Neural crest cell (in vitro differentiated cells): ENCODE measurements at regions not wholly inside any gene's neighbourhood (a gene's known extent, or its start where the extent isn't known, plus 50 kb on each side); places are given as distances from the start of the nearest gene placed in this dataset.

Source experiments
- DNase-seq: peaks from one replicate; pipeline ENCODE4 v3.0.0; 2021; ENCODE audit warnings: low read depth, mixed read lengths, low spot score
- H3K27ac Mint-ChIP-seq: one replicate; pipeline ENCODE4 v1.8.0; 2021; ENCODE audit warnings: mild to moderate bottlenecking, mixed read lengths; ENCODE audit not compliant: unreplicated experiment
- H3K27me3 Mint-ChIP-seq: 2 replicates; pipeline ENCODE4 v1.8.0; 2021; ENCODE audit warnings: low read depth, mild to moderate bottlenecking, mixed read lengths
- H3K36me3 Mint-ChIP-seq: 2 replicates; pipeline ENCODE4 v1.8.0; 2021; ENCODE audit warnings: low read depth, mild to moderate bottlenecking, mixed read lengths
- H3K4me1 Mint-ChIP-seq: 2 replicates; pipeline ENCODE4 v1.8.0; 2021; ENCODE audit warnings: mixed read lengths
- H3K4me3 Mint-ChIP-seq: one replicate; pipeline ENCODE4 v1.8.0; 2021; ENCODE audit warnings: mild to moderate bottlenecking, mixed read lengths
- H3K9me3 Mint-ChIP-seq: 2 replicates; pipeline ENCODE4 v1.8.0; 2021; ENCODE audit warnings: mixed read lengths
- TF ChIP-seq, protein P1 (sequence below): fragments of 200-600 bp; sonication (generic); conservative IDR thresholded peaks from 2 replicates; pipeline ENCODE4 v1.5.0; 2021; ENCODE audit warnings: antibody characterized with exemption, mild to moderate bottlenecking

GRCh38 chr1:30376054-30376697, 347.2 kb downstream of the MATN1 start:
- Mint-ChIP-seq H3K4me1 (peaks cover 19% of the 10 kb centered on the region), H3K4me3 (no peak overlapping the region), H3K36me3 (no peaks in the 10 kb centered on the region), H3K27me3 (peaks cover 7% of the 10 kb centered on the region), H3K9me3 (no peaks in the 10 kb centered on the region), H3K27ac (no peak overlapping the region)
- TF ChIP-seq, protein P1, sequence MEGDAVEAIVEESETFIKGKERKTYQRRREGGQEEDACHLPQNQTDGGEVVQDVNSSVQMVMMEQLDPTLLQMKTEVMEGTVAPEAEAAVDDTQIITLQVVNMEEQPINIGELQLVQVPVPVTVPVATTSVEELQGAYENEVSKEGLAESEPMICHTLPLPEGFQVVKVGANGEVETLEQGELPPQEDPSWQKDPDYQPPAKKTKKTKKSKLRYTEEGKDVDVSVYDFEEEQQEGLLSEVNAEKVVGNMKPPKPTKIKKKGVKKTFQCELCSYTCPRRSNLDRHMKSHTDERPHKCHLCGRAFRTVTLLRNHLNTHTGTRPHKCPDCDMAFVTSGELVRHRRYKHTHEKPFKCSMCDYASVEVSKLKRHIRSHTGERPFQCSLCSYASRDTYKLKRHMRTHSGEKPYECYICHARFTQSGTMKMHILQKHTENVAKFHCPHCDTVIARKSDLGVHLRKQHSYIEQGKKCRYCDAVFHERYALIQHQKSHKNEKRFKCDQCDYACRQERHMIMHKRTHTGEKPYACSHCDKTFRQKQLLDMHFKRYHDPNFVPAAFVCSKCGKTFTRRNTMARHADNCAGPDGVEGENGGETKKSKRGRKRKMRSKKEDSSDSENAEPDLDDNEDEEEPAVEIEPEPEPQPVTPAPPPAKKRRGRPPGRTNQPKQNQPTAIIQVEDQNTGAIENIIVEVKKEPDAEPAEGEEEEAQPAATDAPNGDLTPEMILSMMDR, result no peak
- no peak for DNase-seq

DNA sequence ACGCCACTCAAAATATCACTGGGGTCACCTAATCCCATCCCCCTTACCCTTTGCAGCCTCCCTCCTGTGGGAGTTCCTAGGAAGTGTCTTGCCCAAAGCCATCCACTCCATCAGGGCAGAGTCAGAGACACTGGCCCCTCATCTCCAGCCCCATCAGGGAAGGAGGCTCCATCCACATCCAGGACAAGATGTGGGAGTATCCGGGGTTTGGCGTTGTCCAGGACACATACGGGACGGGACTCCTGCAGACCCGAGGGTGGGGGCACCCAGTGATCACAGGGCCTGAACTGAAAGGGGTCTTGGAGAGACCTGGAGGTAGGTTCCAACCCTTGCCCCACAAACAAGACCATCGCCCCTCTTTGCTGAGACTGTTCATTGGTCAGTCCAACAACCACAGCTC, 348.2 kb downstream of the MATN1 start:
- Mint-ChIP-seq H3K27ac (no peak overlapping the region), H3K36me3 (no peaks in the 10 kb centered on the region)

GRCh38 chr1:30374400-30375070, 348.9 kb downstream of the MATN1 start:
- H3K36me3 Mint-ChIP-seq, result no peaks in the 10 kb centered on the region
- peaks cover 8% of the 10 kb centered on the region for H3K4me1 Mint-ChIP-seq
- H3K4me3 Mint-ChIP-seq, result no peak overlapping the region
- no peaks in the 10 kb centered on the region for H3K9me3 Mint-ChIP-seq
- H3K27me3 Mint-ChIP-seq, result no peaks in the 10 kb centered on the region
- TF ChIP-seq, protein P1, result no peak
- H3K27ac Mint-ChIP-seq, result no peak overlapping the region
- DNase-seq, result no peak

More for the DNA sequence above, 348.2 kb downstream of the MATN1 start:
- no peak for DNase-seq
- H3K4me3 Mint-ChIP-seq, result no peak overlapping the region
- peaks cover 14% of the 10 kb centered on the region for H3K4me1 Mint-ChIP-seq
- H3K9me3 Mint-ChIP-seq, result no peaks in the 10 kb centered on the region
- no peaks in the 10 kb centered on the region for H3K27me3 Mint-ChIP-seq
- TF ChIP-seq, protein P1, result no peak

GRCh38 chr1:30373471-30374399, 349.6 kb downstream of the MATN1 start:
- Mint-ChIP-seq H3K27me3 (no peaks in the 10 kb centered on the region), H3K27ac (no peak overlapping the region), H3K36me3 (no peaks in the 10 kb centered on the region), H3K9me3 (no peaks in the 10 kb centered on the region), H3K4me1 (peaks cover under 1% of the 10 kb centered on the region), H3K4me3 (no peak overlapping the region)
- TF ChIP-seq, protein P1, result no peak
- DNase-seq, result no peak

- H3K9me3 Mint-ChIP-seq, result no peaks in the 10 kb centered on the region
- H3K4me3 Mint-ChIP-seq, result no peak overlapping the region
- H3K4me1 Mint-ChIP-seq, result no peaks in the 10 kb centered on the region
- TF ChIP-seq, protein P1, result no peak
- H3K36me3 Mint-ChIP-seq, result no peaks in the 10 kb centered on the region
- no peaks in the 10 kb centered on the region for H3K27me3 Mint-ChIP-seq
- H3K27ac Mint-ChIP-seq, result no peak overlapping the region
- no peak for DNase-seq
Measured at GRCh38 chr1:30372792-30373433, 350.5 kb downstream of the MATN1 start.
